GM23248 (cell line): ENCODE measurements at regions not wholly inside any gene's neighbourhood (a gene's known extent, or its start where the extent isn't known, plus 50 kb on each side); places are given as distances from the start of the nearest gene placed in this dataset.

ENCODE experiments used
- EZH2 ChIP-seq: fragments of 200-600 bp; sonication (generic); IDR thresholded peaks from 2 replicates; pipeline ENCODE4 v1.6.1; 2018; ENCODE audit warnings: antibody characterized with exemption, mild to moderate bottlenecking; ENCODE audit not compliant: insufficient read depth, poor library complexity, severe bottlenecking
- EZH2phosphoT487 ChIP-seq: fragments of 200-600 bp; sonication (generic); IDR thresholded peaks from 2 replicates; pipeline ENCODE4 v1.6.1; 2018; ENCODE audit warnings: antibody characterized with exemption, moderate library complexity, mild to moderate bottlenecking, low read depth; ENCODE audit not compliant: insufficient read depth

GRCh38 chr5:99177796-99178195 lies 249.0 kb upstream of the CHD1 start:
- TF ChIP-seq EZH2 (no peak), EZH2phosphoT487 (no peak)
